GM21786 (cell line): ENCODE measurements at regions not wholly inside any gene's neighbourhood (a gene's known extent, or its start where the extent isn't known, plus 50 kb on each side); places are given as distances from the start of the nearest gene placed in this dataset.
"Not testable (repeated sequence)": the region's sequence is repeated elsewhere in the genome, so short reads cannot be mapped to it uniquely, and the experiment has no call there.

Experiments
- ATAC-seq: cut with Tn5 transposase; IDR thresholded peaks from one replicate; pipeline ENCODE4 v1.9.1; 2021; ENCODE audit not compliant: unreplicated experiment

DNA sequence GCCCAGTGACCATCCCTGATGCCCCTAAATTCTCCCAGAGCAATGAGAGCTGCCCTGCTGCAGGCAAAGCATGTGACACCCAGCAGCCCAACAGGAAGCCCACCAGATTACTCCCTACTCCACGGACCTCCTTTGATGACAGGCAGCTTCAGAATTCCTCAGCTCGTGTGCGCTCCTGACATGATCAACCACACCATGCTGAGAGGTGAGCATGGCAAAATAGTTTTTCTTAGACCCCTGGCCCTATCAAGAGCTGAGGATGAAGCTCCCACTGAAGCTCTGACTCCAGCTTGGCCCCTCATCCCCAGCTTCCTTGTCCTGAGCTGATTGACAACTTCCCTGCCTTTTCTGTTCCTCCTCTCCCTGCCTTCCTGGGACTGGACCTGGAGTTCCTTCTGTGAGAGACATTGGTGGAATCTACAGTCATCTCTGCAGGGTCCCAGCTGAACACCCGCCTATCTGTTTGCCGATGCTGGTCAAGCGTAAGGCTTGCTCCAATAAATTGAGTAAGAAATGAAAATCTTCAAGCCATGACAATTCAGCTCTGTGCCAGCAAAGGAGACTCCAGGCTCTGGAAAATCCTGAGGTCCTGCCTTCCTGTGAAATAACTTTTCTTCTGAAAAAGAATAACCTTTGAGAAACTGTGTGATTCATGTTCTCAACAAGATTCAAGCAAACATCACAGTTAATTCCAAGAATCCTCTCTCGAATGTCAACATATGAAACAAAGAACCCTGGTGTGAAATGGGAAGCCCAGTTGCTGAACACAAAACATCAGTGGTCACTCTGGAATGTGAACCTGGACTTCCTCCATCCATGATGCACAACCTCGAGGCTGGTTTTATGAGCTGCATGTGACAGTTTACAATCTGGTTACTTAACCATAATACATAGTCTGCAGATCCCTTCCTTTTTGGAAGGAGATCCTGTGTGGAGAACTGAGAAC is 201.1 kb downstream of the SPP2 start:
- no peak for ATAC-seq

GRCh38 chr2:234250926-234251325 is 200.4 kb downstream of the SPP2 start:
- no peak for ATAC-seq

DNA sequence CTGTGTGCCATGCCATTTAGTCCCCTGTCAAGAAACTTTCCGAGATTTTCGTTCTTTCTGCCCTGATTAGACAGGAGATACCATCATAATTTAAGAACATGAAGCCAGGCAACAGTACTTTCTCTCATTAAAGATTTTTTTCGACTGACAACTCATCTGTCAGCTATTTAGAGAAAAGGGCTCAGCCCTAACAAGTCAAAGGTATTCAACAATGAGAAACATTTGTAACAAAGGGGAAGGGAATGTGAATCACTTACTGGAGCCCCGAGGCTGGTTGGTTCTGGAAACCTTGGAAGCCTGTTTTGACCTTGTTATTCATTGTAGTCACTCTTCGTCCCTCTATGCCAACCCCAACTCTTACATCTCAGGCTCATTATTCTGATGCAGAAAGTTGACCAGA is 199.4 kb downstream of the SPP2 start:
- ATAC-seq, result no peak

DNA sequence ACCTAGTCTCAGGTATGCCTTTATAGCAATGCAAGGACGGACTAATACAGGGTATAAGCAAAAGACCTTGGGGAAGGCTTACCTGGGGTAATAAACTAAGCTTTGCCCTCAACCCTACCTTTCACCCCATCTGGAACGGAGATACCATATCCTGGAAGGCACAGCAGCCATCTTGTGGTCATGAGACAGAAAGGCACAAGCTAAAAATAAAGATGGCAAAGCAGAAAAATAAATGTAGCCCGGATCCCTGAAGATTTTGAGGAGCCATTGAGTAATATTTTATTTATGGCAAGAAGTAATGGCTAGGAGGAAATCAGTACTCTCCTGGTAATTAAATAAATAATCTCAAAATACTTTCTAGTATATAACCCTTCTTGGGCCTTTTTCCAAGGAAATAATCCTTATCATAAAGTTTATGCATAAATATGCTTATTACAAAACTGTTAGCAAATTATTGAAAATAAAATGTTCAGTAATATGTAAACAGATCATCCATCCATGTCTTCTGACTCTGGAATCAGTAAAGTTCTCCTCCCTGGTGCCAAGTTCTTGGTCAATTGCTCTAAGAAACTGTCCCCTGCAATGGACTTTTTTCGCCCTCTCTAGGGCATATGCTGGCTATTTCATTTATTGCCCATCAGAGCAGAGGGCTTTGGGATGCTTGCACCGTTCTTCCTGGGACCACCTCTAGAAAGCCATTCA is 198.7 kb downstream of the SPP2 start:
- no peak for ATAC-seq

GRCh38 chr2:234248213-234248710 is 197.8 kb downstream of the SPP2 start:
- ATAC-seq, result not testable (repeated sequence)

GRCh38 chr2:234247453-234248180 is 197.1 kb downstream of the SPP2 start:
- ATAC-seq, result no peak

- ATAC-seq, result no peak
These were observed 195.4 kb downstream of the SPP2 start for GRCh38 chr2:234245945-234246344.

GRCh38 chr2:234243871-234244565 is 193.5 kb downstream of the SPP2 start:
- ATAC-seq, result no peak

DNA sequence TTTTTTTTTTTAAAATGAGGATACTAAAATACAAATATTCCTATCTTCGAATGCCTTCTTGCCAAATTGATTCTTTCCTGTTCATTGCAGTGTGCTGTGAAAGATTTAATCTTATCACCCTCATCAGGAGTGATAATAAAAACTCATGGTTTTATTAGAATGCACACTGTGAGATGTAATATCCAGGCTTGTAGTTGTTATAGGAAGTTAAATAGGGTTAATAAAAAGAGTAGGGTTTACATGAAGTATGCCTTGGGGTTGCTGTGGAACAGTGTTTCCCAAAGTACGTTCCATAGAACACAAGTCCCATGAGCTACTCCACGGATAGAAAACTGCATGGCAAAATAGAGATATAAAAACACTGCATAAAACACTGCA is 191.9 kb downstream of the SPP2 start:
- no peak for ATAC-seq

DNA sequence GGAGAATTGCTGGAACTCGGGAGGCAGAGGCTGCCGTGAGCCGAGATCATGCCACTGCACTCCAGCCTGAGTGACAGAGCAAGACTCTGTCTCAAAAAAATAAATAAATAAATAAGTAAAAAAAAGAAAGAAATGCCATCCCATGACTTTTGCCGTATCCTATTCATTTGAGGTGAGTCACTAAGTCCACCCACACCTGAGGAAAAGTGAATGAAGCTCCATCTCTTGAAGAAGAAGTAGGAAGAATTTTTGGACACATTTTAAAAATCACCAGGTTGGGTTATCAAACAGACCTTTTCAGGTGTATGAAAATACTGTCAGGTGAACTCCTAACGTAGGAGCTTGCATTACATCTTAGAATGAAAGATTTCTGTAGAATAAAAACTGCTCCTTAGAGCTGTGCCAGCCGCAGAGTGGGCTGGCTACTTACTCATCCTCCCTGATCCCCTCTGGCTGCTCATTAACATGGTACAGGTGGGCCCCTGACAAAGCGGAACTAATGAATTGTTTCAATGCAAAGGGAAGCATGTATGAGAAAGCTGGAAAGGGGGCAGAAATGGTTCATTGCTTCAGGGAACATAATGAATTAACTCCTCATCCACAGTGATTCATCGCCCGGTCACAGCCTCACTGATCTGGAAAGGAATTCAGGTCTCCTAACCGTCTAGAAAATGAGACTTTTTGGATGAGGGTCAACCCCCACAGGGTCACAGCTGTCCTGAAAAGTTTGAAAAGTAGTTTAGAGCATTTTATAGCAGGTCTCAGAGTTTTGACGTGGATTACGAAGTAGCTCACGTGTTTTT is 191.4 kb downstream of the SPP2 start:
- ATAC-seq, result no peak

DNA sequence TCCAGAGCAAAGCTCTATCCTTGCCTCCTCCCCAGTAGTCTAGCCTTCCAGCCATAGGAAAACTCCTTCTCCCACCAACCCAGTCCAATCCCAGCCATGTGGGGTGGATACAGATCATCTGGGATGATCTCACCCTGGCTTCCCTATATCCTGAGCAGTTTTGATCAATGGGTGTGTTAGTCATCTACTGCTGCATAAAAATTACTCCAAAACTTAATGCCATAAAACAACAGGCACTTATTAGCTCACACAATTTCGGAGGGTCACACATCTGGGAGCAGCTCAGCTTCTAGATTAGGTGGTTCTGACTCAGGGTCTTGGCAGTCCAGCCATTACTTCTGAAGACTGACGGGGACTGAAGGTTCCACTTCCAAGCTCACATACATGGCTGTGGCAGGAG is 190.4 kb downstream of the SPP2 start:
- ATAC-seq, result no peak

- ATAC-seq, result no peak
These were observed 184.7 kb downstream of the SPP2 start for GRCh38 chr2:234235191-234235590.

DNA sequence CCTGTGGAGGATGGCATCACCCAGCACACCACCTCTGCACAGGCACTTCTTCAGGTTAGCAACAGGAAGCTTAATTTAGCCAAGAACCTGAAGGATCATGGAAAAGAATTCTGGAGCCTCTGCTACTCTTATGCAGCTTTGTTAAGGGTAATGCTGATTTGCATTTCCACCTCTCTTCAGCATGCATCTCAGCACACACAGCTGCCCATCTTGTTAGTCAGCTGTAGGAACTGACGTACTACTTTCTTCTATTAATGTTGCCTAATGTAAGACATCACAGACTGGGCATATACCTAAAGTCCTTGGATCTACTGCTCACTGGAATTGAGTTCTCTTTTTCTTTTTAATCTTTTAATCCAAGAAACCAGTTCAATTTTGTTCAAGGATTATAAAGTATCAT is 181.0 kb downstream of the SPP2 start:
- no peak for ATAC-seq

GRCh38 chr2:234219046-234219310 is 168.5 kb downstream of the SPP2 start:
- ATAC-seq, result no peak

DNA sequence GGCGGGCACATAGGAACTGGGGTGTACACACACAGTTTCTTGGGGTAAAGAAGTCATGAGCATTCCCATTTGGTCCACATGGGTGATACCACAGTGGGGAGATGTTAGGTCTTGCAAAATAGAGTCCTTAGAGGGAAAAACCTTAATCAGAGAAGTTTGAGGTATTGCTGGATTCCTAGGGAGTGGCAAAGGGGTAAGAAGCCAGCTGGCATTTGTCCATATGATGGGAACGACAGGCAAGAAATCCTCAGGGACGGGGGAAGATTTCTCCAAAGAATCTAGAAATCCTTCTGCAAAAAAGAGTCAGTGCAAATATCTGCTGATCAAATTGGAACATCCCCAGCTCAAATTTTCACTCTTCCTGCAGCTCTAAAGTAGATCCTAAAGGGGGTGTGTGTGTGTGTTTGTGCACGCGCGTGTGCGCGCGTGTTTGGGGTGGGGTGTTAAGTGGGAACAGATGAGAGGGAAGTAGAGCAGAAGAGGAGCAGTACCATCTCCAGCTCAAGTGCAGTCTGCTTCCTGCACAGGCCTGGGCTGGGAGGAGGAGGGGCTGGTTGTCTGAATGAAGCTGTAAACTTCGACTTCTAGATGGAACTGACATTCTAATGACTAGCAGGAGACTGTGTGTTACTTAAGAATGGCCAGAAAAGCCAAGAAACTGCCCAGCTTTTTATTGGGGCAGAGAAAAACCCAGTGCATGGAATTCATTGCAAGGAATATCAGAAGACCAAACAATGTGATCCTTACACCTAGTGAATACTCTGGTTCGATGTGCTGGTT is 168.0 kb downstream of the SPP2 start:
- ATAC-seq, result no peak

DNA sequence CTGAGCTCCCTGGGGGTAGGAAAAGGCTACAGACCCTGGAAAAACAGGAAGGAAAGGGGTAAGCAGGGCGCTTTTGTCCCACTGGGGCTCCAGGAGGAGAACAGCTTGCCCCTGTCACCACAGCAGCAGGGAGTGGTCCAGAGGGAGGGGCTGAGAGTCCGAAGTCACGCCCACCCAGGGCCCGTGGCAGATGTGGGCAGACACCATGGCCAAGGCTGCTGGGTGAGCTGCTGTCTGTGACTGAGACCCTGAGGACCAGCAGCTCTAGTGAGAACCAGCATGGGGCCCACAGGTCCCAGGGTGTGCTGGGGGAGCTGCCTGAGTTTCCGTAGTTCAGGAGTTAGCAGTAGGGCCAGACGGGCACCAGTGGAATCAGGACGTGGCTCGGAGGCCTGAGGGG is 162.0 kb downstream of the SPP2 start:
- no peak for ATAC-seq

- ATAC-seq, result no peak
These were observed 161.3 kb downstream of the SPP2 start for GRCh38 chr2:234211797-234212196.

- no peak for ATAC-seq
These were observed 156.2 kb downstream of the SPP2 start for GRCh38 chr2:234206738-234207137.

DNA sequence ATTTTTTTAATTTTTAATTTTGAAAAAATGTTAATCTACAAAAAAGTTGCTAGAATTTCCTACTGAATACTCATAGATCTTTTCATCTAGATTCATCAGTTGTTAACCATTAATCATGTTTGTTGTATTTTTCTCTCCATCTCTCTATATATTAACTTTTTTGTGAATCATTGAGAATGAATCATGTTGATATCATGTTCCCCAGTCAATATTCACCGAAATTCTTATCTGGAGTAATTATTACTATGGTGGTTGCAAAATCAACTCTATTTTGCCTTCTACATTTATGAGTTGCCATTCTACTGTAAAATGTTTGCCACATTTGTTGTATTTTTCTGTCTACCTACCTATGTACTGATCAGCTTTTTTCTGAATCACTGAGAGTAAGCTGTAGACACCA is 154.0 kb downstream of the SPP2 start:
- ATAC-seq, result no peak
